ENCODE measurements at regions not wholly inside any gene's neighbourhood (a gene's known extent, or its start where the extent isn't known, plus 50 kb on each side); places are given as distances from the start of the nearest gene placed in this dataset.

DNA sequence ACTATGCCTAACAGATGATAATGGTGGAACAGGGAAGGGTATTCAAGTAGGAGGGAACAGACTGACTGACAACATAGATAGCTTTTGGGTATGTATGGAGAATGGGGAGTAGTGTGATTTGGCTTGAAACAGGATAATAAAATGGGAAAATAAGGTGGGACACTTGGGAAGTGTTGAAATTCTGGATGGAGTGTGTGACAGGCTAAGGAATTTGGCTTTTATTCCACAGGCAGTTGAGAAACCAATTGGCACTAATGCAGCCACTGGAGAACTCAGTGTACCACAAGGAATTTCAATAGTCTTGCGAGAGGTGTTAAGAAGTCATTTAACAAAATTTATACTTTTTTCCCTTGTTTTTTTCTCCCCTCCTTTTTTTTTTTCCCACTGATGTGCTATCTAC is 153.5 kb upstream of the ELAVL2 start:
- Histone ChIP-seq H3K36me3 (no peaks in the 10 kb centered on the region), H3K9me3 (peaks cover 0 to 44% (median 3%) of the 10 kb centered on the region in 8 donors), H3K27me3 (replicated peaks in 1 of 7) (no peaks in the 10 kb centered on the region), H3K27ac (no peak overlapping the region), H3K4me3 (no peak overlapping the region), H3K4me1 (no peaks in the 10 kb centered on the region)
- intact Hi-C loops (cut with DNase I; ENCODE audit: low total_unique reads), result no loop called here
- no peak for DNase-seq
- TF ChIP-seq, protein P1, sequence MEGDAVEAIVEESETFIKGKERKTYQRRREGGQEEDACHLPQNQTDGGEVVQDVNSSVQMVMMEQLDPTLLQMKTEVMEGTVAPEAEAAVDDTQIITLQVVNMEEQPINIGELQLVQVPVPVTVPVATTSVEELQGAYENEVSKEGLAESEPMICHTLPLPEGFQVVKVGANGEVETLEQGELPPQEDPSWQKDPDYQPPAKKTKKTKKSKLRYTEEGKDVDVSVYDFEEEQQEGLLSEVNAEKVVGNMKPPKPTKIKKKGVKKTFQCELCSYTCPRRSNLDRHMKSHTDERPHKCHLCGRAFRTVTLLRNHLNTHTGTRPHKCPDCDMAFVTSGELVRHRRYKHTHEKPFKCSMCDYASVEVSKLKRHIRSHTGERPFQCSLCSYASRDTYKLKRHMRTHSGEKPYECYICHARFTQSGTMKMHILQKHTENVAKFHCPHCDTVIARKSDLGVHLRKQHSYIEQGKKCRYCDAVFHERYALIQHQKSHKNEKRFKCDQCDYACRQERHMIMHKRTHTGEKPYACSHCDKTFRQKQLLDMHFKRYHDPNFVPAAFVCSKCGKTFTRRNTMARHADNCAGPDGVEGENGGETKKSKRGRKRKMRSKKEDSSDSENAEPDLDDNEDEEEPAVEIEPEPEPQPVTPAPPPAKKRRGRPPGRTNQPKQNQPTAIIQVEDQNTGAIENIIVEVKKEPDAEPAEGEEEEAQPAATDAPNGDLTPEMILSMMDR (IDR thresholded peaks at IDR 0.05 in 8 of 11, conservative IDR thresholded peaks at IDR 0.05 in 3 of 11), result no peak
- TF ChIP-seq POLR2AphosphoS5 (IDR thresholded peaks at IDR 0.05), result no peak
- TF ChIP-seq POLR2A (IDR thresholded peaks at IDR 0.05), result no peak
- WGBS, 5 donors, result 90 to 97% (median 95%) methylated on average over 1 of the region's 1 CpG

DNA sequence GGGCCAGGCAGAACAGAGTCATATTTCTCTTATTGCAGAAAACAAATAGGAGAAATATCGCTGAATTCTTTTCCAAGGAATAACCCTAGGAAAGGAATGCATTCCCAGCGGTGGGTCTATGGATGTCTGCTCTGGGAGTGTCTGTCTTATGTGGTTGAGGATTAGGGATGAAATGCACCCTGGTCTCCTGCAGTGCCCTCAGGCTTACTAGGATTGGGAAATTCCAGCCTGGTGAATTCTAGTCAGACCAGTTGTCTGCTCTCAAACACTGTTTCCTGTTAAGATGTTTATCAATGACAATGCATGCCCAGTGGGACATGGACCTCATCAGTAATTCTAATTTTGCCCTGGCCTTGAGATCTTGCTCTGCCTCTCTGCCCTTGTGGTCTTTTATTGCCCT is 136.1 kb upstream of the ELAVL2 start:
- no peaks in the 10 kb centered on the region for H3K27me3 ChIP-seq (replicated peaks in 1 of 7)
- no peaks in the 10 kb centered on the region for H3K36me3 ChIP-seq
- no peak overlapping the region for H3K4me3 ChIP-seq
- H3K4me1 ChIP-seq, result no peaks in the 10 kb centered on the region
- DNase-seq, result no peak
- H3K9me3 ChIP-seq, result peaks cover 0 to 80% (median 61%) of the 10 kb centered on the region in 8 donors
- no peak overlapping the region for H3K27ac ChIP-seq
- WGBS, 5 donors, result 86 to 99% (median 93%) methylated on average over 2 of the region's 2 CpGs
- intact Hi-C loops (cut with DNase I; ENCODE audit: low total_unique reads), result no loop called here
- no peak for TF ChIP-seq POLR2AphosphoS5 (IDR thresholded peaks at IDR 0.05)
- no peak for TF ChIP-seq POLR2A (IDR thresholded peaks at IDR 0.05)
- TF ChIP-seq, protein P1 (IDR thresholded peaks at IDR 0.05 in 8 of 11, conservative IDR thresholded peaks at IDR 0.05 in 3 of 11), result no peak

DNA sequence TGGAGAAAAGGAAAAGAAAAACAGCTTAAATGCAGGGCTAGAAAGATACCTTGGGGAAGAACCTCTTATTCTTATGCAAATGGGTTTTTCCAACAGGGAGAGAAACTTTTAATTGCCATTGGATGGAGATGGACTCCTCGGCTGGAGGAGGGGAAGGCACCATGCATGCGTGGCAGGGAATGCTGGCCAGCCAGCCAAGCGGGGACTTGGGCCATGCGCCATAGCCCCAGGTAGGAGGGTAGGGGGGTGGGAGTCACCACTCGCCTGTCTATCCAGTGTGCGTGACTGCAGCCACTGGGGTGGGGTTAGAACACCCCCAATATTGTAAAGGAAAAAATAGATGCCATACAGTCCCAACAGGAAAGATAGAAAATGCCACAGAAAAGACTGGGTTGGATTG is 119.9 kb upstream of the ELAVL2 start:
- no peak for TF ChIP-seq POLR2AphosphoS5 (IDR thresholded peaks at IDR 0.05)
- no peak for TF ChIP-seq POLR2A (IDR thresholded peaks at IDR 0.05)
- TF ChIP-seq, protein P1 (IDR thresholded peaks at IDR 0.05 in 8 of 11, conservative IDR thresholded peaks at IDR 0.05 in 3 of 11), result no peak
- Histone ChIP-seq H3K27me3 (replicated peaks in 1 of 7) (no peaks in the 10 kb centered on the region), H3K36me3 (no peaks in the 10 kb centered on the region), H3K9me3 (peaks cover 0 to 70% (median 59%) of the 10 kb centered on the region in 8 donors), H3K4me3 (no peak overlapping the region), H3K27ac (no peak overlapping the region), H3K4me1 (no peaks in the 10 kb centered on the region)
- intact Hi-C loops (cut with DNase I; ENCODE audit: low total_unique reads), result no loop called here
- 88 to 95% (median 89%) methylated on average over 6 of the region's 6 CpGs for WGBS, 5 donors
- no peak for DNase-seq

DNA sequence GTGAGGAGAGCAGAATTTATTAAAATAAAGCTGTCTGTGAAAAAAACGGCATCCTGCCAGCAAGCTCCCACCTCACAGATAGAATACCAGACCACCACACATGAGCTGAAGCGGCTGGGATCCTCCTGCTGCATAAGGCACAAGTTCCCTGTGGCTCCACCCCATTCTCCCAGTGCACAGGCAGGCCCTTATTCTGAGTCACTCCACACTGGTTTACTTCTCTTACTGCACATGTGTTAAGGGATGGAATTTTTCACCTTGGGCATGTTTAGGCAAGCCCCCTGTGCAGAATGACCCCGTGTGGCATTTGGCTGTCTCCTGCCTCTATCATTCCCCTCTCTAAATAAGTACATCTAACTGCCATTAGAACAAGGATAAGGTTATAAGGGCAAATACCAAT is 115.0 kb upstream of the ELAVL2 start:
- no peak for DNase-seq
- intact Hi-C loops (cut with DNase I; ENCODE audit: low total_unique reads), result no loop called here
- H3K27ac ChIP-seq, result no peak overlapping the region
- no peak overlapping the region for H3K4me3 ChIP-seq
- no peaks in the 10 kb centered on the region for H3K4me1 ChIP-seq
- no peaks in the 10 kb centered on the region for H3K27me3 ChIP-seq (replicated peaks in 1 of 7)
- WGBS, 5 donors, result 59 to 72% (median 66%) methylated on average over 3 of the region's 3 CpGs
- no peaks in the 10 kb centered on the region for H3K36me3 ChIP-seq
- no peak for TF ChIP-seq POLR2AphosphoS5 (IDR thresholded peaks at IDR 0.05)
- TF ChIP-seq, protein P1 (IDR thresholded peaks at IDR 0.05 in 8 of 11, conservative IDR thresholded peaks at IDR 0.05 in 3 of 11), result no peak
- no peak for TF ChIP-seq POLR2A (IDR thresholded peaks at IDR 0.05)
- H3K9me3 ChIP-seq, result peaks cover 0 to 68% (median 57%) of the 10 kb centered on the region in 8 donors
